ENCODE measurements at regions not wholly inside any gene's neighbourhood (a gene's known extent, or its start where the extent isn't known, plus 50 kb on each side); places are given as distances from the start of the nearest gene placed in this dataset.

DNA sequence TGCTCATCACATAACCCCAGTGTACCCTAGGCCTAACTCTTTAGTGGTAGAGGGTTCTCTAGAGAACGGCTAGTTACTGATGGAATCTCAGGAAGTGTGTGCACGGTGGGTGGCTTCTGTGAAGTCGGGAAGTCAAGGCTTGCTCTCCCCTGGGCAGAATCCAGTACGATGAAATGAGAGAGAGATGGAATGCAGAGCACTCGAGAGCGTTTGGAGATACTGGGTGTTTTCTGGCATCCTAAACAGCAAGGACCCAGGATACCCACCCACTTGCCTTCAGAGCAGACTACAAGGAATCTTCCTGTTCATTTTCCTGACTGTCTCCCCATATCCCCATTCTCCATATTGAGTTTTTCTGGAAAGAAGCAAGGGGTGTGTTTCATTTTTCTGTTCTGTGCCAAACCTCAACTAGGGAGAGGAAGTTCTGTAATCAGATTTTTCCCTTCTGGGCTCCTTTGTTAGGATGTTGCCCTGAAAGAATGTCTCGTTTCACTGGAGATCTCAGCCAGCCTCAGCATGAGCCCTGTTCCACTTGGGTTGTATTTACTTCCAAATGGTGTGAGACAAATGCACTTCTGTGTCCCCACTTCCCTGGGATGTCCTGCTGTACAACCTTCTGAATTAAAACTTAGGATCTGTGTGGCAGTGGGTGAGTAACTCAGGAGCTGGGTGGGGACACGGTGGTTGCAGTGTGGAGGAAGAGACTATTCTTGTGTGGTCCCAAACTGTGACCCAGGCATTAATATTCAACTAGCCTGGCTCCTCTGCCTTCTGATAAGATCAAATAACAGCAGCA, 108.9 kb upstream of the SPRY4 start:
- DNase-seq (ENCODE audit: low spot score) = no peak

DNA sequence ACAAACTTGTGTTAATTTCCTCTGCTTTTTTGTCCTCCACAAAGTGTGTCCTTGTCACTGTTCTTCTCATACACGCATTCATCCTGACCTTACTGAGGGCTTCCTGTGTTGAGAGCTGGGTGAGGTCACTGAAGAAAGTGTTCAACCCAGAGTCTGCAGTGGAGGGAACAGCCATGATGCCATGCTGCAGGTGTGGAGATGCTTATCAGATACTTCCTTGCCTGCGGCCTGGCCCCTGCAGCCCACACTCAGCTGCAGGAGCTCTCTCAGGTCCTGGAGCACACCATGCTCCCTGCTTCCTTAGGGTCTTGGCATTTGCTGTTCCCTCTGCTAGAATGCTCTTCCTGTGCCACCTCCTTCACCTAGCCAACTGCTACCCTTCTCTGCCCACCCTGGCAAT, 108.1 kb upstream of the SPRY4 start:
- DNase-seq (ENCODE audit: low spot score) = no peak

DNA sequence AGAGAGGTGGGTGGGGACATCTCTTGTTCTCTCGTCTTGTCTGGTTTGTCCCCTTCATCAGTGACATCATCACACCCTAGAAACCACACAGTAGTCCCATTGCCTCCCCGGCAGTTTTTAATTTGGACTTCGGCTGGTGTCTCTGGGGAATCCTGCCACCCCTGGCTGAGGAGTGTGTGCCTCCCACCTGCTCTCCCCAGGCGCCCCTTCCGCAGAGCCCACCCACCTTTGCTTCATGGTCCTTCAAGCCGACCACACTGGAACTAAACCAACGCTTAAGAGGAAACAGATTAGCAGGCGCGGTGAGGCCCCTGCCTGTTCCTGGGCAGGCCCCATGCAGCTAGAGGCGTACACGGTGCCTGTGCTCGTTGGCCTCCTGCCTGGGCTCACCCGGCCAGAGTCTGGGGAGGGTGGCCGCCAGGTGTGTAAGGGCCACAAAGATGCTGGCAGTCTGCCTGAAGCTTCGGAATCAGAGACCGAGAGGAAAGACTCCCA, 107.6 kb upstream of the SPRY4 start:
- DNase-seq (ENCODE audit: low spot score) = no peak

DNA sequence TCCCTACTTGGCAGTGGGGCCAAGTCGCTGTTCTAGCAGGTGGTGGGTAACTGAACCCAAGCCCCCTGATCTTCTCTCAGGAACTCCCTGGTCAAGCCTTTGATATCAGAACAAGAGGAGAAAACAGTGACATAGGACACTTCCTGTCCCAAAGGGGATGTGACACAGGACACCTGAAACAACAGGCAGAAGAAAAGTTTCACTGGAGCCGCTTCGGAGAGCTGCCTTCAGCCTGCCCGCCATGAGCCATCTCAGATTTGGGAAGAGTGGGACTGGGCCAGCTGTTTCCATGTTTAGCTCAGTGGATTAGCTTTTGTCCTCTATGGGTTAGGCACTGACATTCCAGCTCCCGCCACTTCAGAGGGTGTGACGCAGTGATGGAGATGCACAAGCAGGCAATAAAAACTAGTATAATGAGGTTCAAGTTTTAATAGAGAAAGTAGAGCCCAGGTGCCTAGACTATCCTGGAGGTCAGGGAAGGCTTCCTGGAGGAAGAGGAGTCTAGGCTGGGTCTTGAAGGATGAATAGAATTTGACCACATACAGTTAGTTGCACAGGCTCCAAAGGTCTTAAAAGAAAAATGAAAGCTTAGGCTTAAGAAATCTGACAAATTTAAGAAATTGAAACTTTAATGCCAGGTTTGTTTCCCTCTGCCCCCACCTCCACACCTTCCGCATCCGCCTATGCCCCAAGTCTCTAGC, 104.1 kb upstream of the SPRY4 start:
- no peak for DNase-seq (ENCODE audit: low spot score)

DNA sequence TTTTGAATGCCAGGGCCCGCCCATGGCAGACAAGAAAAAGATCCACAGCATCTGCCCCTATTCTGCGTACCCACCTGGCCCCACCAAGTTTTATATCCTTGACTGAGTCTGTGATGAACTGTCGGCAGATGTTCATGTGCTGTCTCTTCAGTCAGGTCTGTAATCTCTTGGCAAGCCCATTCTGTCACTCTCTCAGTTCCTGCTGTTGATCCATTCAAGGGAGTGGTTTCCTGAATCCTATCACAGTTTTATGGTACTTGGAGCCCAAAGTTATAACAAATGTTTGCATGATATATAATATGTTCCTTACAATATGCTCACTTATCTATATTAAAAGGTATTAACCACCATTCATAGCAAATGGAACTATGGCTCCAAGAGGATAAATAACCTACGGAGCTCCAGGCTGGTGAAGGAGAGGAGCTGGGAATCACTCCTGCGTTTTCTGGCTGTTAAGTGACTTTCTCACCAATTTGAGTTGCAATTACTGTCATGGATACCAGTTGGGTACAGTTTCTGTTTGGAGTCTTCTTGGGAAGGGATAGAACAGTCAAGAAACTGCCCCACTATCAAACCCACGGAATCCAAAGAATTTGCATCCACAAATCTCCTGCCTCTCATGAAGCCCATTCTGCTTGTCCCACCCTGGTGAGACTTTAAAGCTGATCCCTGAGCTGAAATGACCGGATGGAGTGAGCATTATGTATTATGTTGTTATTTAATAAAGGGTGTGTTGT, 103.4 kb upstream of the SPRY4 start:
- DNase-seq (ENCODE audit: low spot score) = no peak

DNA sequence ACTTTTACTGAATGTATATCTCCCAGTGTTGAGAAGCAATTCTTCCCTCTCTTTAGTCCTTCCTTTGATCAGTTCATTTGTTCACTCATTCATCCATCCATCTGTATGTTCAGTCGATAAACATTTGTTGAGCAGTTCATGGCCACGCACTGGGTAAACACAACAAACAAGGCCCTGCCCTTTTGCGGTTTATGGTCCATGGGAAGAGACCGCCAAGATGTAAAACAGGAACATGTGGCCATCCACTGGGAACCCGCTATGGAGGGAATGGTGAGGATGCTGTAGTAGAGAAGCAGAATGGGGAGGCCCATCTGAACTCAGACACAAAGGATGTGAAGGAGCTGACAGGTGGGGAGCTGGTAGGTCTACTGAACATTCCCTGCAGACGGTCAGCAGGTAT, 102.7 kb upstream of the SPRY4 start:
- DNase-seq (ENCODE audit: low spot score) = no peak

DNA sequence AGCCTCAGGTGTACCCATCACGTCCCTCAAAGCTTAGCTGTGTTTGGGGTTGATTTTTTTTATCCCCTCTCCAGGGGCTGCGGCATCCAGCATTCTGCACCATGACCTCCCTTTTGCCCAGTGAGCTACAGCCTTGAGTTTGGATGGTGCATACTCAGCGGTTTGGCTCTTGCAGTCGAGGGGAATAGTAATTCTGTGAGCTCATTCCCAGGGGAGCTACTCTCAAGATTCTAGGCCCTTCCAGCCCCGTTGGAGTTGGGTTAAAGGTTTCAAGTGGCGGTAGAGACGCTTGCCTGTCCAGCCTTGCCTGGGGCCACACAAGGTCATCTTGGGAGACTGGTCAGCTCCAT, 102.2 kb upstream of the SPRY4 start:
- no peak for DNase-seq (ENCODE audit: low spot score)

DNA sequence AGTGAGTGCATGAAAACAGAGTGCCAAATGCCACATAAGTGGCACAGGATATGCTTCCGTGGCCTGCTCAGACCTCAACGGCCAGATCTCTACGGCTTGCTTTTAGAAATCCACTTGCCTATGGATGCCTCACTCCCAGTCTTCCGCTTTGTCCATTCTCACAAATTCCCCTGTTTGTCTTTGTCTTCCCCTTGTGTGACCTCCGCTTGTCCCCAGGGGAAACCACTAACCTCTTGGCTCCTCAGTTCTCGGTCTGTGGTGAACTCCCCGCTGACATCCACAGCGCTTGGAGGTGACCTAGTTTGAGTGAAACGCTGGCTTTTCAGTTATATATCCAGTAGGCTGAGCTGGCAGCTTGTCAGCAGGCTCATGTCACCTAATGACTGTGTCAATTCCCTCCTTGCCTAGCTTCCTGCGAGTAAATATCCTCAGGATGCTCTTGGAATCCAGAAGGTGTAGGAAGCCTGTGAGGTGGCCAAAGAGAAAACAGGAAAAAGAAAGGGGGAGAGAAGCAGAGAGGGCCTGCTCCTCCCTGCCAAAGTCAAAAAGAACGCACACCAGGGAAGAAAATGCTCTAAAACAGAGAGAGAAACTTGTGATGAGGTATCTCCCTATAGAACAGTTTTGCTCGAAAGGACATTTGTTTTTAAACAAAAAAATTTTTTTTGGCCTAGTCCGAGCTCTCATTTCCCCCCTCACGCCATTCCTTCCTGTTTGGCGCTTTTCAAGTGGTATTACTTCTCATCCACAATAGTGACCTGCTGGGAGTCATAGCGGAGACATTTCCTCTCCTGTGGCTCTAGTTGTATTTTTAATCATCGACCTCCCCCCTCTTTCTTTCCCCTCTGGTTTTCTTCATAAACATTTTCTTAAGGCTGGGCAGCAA, 101.6 kb upstream of the SPRY4 start:
- DNase-seq (ENCODE audit: low spot score) = no peak

DNA sequence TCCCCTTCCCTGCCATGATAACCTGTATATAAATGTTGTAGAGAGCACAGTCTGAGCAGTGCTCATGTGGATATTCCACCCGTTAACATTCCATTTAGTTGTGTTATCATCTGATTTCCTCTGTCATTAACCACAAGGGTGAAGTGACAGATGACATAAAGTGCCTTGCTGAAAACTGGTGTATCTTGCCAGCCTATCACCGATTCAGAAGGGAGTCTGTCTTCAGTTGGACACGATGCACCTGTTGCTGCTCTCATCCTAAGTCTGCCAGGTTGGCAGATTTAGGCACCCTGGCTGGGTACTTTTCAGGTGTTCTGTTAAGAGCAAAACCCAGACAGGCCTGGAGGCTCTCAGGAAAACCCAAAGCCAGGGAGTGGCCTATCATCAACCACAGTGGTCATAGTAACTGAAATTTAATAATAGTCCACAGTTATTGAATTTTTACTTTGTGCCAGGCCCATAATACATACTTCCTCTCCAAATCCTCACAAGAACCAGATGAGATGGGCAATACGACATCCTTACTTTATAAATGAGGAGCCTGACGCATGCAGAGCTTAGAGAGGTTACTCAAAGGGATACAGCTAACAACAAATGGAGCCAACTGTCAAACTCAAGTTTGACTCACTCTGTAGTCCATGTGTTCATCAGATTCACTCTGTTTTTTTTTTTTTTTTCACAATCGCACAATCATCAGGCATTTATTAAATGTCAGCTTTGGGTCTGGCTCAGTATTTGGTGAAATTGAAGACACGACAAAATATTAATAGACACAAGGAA, 100.7 kb upstream of the SPRY4 start:
- no peak for DNase-seq (ENCODE audit: low spot score)

DNA sequence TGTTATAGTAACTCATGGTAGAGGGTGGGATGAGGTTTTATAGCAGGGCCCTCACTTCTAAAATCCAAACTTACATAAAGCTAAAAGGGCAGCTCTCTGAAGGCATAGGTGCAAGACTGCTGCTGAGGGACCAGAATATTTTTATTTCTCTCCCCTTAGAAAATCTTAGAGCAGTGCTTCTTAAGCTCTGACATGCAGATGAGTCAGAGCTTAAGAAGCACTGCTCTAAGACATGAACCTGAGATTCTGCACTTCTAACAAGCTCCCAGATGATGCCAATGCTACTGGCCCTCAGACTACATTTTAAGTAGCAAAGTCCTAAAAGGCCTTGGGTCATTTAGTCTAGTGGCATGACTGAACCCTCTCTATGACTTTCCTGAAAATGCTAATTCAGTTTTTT, 97.6 kb upstream of the SPRY4 start:
- DNase-seq (ENCODE audit: low spot score) = no peak

DNA sequence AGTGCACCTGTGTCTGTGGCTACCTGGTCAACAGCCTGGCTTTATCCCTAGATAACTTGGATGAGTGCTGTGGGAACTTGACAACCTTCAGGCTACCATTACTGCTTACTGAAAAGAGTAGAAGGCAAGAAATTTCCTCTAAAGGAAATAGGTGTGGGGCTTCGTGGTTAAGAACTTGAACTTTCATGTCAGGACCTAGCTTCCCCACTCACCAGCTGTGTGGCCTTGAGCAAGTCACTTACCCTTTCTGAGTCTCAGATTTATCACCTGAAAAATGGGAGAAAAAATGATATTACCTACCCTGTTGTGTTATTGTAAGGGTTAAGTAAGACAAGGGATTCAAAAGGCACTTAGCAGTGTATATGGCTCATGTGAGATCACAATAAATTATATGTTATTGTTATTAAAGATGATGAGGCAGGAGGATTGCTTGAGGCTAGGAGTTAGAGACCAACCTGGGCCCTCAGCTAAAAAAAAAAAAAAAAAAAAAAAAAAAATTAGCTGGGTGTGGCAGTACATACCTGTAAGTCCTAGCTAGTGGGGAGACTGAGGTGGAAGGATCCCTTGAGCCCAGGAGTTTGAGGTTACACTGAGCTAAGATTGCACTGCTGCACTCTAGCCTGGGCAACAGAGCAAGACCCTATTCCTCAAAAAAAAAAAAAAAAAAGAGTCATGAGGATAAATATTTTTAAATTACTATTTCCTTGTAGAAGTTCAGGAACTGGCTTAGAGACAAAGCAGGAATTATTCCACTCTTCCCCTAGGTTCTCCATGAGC, 97.0 kb upstream of the SPRY4 start:
- no peak for DNase-seq (ENCODE audit: low spot score)

DNA sequence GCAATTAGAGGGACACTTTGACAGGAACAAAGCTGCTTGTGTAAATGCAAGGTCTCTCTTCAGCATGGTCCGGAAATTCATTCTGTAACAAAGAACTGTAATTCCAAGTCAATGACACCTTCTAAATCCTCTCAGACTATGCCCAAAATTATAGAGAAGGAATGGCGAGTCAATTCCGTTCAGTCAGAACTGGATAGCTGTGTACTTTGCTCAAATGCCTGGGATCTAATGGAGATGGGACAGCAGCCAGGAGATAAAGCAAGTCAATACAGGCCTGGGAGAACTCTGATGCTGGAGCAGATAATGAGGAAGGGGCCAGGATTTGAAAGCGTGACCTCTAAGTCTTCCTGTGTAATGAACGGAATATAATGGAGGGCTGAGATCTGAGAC, 96.4 kb upstream of the SPRY4 start:
- DNase-seq (ENCODE audit: low spot score) = no peak

DNA sequence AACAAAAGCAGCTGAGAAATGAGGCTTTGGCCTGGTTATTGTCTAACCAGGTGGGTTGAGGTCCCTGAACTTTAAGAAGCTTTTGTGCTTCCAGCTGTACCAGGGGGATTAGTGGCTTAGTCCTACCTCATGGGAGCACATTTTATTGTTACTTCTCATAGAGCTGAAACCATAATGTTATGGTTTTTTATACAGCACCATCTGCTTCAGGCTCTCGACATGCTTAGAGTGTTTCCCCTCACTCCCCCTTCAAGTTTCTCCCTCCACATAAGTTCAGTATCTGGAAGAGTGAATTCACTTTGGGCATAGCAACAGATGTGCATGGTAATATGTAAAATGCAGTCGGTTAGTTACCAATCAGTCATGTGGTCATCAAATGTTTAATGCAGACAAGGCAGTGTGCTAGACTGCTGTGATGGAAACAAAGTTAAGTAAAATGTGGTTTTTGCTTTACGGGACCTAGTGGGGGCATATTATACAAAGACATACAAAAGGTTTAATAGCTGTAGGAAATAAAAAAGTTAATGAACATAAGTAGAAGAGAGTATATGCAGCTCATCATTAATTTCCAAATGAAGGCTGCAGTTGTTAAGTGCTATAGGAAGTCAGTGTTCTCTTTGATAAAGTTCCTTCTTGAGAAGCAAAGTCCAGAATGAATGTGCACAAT, 95.9 kb upstream of the SPRY4 start:
- DNase-seq (ENCODE audit: low spot score) = no peak

DNA sequence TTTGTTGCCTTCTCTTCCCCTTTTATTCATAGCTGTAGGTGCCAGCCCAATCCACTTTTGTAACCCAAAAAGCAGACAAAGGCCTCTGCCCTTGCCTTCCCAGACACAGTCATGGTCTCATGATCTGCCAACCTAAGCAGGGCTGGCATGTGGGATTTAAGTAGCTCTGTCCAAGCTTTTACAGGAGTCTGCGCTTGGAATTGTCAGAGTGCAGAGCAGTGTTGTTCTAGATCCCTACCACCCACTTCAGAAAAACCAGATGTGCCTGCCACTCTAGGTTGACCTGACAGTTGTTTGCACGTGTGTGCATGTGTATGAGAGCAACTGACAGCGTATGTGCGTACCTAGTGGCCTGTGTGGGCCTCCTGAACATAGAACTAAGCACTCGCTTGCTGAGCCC, 87.8 kb upstream of the SPRY4 start:
- no peak for DNase-seq (ENCODE audit: low spot score)

DNA sequence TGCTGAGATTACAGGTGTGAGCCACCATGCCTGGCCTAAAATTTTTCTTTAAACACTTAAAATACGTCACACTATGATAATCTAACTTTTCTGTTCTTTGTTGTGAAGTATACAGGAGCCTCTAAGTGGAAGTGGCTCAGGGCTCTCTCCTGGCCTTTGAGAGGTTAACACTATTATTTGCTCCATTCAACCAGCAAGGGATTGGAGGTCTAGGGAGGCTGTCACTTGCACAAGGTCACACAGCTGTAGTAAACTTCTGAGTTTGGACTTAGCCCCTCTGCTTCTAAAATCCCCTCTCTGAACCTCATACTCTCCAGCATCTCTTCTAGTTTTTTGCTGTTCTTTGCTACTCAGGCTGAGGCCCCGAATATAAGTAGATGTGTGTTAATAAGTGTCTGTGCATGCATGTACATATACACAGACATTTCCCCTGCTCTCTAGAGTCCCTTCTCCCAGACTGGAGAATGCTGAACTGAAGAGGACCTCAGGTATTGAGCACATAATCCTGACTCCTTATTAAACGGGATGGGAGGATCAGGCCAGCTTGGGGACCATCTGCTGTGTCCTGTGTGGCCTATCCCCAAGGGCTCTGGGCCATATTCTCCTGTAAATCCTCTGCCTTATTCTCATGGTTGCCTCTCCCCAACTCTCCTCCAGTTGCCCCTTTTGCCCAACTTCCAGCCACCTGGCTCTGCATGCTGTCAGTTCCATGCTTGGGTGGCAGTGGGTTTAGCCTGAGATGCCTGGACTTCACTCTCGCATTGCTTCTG, 87.0 kb upstream of the SPRY4 start:
- no peak for DNase-seq (ENCODE audit: low spot score)

DNA sequence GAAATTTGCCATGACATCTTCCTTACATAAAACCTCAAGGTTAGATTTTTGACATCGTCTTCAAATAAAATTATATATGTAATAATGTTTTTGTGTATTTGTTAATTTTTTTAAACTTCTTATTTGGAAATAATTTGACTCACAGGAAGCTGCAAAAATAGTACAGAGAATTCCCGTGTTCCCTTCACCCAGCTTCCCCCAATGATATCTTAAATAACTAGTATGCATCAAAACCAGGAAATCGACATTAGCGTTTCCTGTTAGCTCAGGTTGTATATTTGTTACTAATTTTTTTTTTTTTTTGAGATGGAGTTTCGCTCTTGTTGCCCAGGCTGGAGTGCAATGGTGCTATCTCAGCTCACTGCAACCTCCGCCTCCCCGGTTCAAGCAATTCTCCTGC, 86.3 kb upstream of the SPRY4 start:
- no peak for DNase-seq (ENCODE audit: low spot score)

DNA sequence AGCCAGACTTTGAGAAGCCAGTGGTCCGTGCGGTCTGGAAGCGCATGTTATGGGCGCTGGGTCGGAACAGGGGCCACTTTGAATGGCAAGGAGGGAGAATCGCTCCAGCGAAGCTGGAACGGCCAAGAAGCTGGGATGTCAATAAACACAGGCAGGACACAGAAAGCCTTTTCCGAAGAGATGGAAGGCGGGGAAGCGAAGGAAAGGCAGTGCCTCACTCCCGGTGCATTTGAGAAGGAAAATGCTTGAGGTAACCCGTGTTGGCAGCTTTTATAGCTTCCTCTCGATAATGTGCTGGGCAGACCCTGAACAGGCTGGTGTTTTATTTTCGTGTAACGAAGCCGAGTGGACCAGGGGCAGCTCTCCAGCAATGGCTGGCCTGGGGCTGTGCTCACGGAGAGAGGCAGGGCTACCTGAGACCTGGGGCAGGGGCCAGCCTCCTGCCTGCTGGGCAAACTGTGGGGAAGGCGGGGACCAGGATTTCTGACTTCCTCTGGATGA, 84.2 kb upstream of the SPRY4 start:
- DNase-seq (ENCODE audit: low spot score) = no peak

DNA sequence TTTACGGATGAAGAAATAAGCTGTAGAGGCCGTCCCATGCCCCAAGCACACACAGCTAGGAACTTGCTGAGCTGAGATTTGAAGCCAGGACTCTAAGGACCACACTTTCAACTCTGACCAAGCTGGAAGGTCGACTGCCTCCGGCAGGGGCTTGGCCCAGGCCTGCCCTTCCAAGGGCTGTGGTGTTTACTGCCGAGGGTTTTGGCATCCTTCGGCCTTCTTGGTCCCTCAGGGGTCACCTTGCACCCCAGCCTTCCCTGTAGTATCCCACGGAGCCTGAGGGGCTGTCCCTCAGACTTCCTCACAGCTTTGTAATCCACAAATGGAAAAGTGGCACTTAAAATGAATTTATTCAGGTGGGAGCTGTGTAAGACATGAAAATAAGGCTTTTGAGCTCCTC, 83.7 kb upstream of the SPRY4 start:
- DNase-seq (ENCODE audit: low spot score) = no peak

DNA sequence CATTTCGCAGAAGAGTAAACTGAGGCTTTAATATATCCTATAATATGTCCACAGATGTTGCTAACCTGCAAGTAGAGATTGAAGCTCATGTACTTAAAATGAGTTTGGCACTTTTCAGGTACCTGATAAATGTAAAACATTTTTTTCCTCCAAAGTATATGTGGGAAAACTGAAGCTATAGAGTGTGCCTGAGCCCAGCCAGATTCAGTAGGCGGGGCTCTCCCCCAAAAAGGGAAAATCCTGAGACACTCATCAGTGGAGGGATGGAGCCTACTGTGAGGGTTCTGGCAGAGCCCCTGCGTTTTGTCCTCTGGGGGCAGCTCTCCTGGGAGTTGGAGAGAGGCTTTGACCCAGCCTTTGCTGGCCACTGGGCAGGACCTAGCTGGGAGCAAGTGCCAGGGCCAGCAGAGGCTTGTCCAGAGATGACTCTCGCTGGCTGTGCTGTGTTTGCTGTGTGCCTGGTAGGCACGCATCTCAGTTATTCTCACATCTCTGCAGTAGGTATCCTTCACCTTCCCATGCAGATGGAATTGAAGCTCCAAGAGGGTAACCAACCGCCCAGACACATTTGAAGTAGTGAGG, 81.1 kb upstream of the SPRY4 start:
- DNase-seq (ENCODE audit: low spot score) = no peak

All from ecto neural progenitor cell (in vitro differentiated cells).